Neural cell (in vitro differentiated cells): ENCODE measurements at regions not wholly inside any gene's neighbourhood (a gene's known extent, or its start where the extent isn't known, plus 50 kb on each side); places are given as distances from the start of the nearest gene placed in this dataset.

Source experiments
- H2AFZ ChIP-seq: fragments of 200-600, 300-800 bp; sonication (generic), shearing (Covaris generic); 2 replicates; pipeline ENCODE4 v1.6.0; 2014; ENCODE audit warnings: low read depth, mild to moderate bottlenecking, antibody characterized with exemption, low read length, moderate library complexity
- H3F3A ChIP-seq: fragments of 200-600 bp; shearing (Covaris generic); 2 replicates; pipeline ENCODE4 v1.6.1; 2016; ENCODE audit warnings: mild to moderate bottlenecking, moderate library complexity, mixed read lengths, antibody characterized with exemption, low read length; ENCODE audit not compliant: insufficient read depth, poor library complexity, severe bottlenecking
- H3K27ac ChIP-seq: fragments of 200-600, 300-800 bp; sonication (generic), shearing (Covaris generic); 2 replicates; pipeline ENCODE4 v1.5.1; 2014; ENCODE audit warnings: mild to moderate bottlenecking, low read length, moderate library complexity
- H3K27me3 ChIP-seq: fragments of 300-800, 200-600 bp; sonication (generic), shearing (Covaris generic); 2 replicates; pipeline ENCODE4 v1.6.0; 2014; ENCODE audit warnings: mild to moderate bottlenecking, low read depth, low read length, moderate library complexity; ENCODE audit not compliant: insufficient read depth
- H3K36me3 ChIP-seq: fragments of 300-800, 200-600 bp; sonication (generic), shearing (Covaris generic); 2 replicates; pipeline ENCODE4 v1.5.1; 2014; ENCODE audit warnings: mild to moderate bottlenecking, antibody characterized with exemption, low read length, moderate library complexity; ENCODE audit not compliant: insufficient read depth
- H3K4me2 ChIP-seq: fragments of 300-800, 200-600 bp; sonication (generic), shearing (Covaris generic); 2 replicates; pipeline ENCODE4 v1.6.0; 2014; ENCODE audit warnings: mild to moderate bottlenecking, low read length
- H3K4me3 ChIP-seq: fragments of 300-800, 200-600 bp; sonication (generic), shearing (Covaris generic); 2 replicates; pipeline ENCODE4 v1.5.1; 2014; ENCODE audit warnings: mild to moderate bottlenecking, low read length, moderate library complexity
- H3K79me2 ChIP-seq: fragments of 200-600 bp; shearing (Covaris generic); replicated peaks from 2 replicates; pipeline ENCODE4 v1.6.0; 2014; ENCODE audit warnings: mild to moderate bottlenecking, low read length, moderate library complexity; ENCODE audit not compliant: insufficient read depth
- H3K9ac ChIP-seq: fragments of 300-800, 200-600 bp; sonication (generic), shearing (Covaris generic); 2 replicates; pipeline ENCODE4 v1.6.1; 2016; ENCODE audit warnings: mild to moderate bottlenecking, low read length, mixed read lengths
- H3K9me2 ChIP-seq: fragments of 200-600 bp; shearing (Covaris generic); 2 replicates; pipeline ENCODE4 v1.6.1; 2016; ENCODE audit warnings: mild to moderate bottlenecking, low read length, mixed read lengths; ENCODE audit not compliant: insufficient read depth
- H3K9me3 ChIP-seq: fragments of 200-600, 300-800 bp; sonication (generic), shearing (Covaris generic); 2 replicates; pipeline ENCODE4 v1.6.1; 2016; ENCODE audit warnings: mild to moderate bottlenecking, mixed run types, low read length, moderate library complexity, mixed read lengths
- H4K20me1 ChIP-seq: fragments of 200-600 bp; shearing (Covaris generic); 2 replicates; pipeline ENCODE4 v1.6.1; 2016; ENCODE audit warnings: mild to moderate bottlenecking, mixed run types; ENCODE audit not compliant: insufficient read depth
- EP300 ChIP-seq: fragments of 450-650 bp; conservative IDR thresholded peaks from 2 replicates; pipeline ENCODE4 v1.6.1; 2014; ENCODE audit warnings: antibody characterized with exemption, mild to moderate bottlenecking, moderate library complexity; ENCODE audit not compliant: poor library complexity, severe bottlenecking
- EZH2 ChIP-seq: fragments of 200-600, 300-800 bp; shearing (Covaris generic), sonication (generic); IDR thresholded peaks from 2 replicates; pipeline ENCODE4 v1.6.1; 2014; ENCODE audit warnings: antibody characterized with exemption, low read length, borderline replicate concordance, mild to moderate bottlenecking; ENCODE audit not compliant: insufficient read depth, poor library complexity, severe bottlenecking
- MXI1 ChIP-seq: fragments of 450-650 bp; conservative IDR thresholded peaks from 2 replicates; pipeline ENCODE4 v1.6.1; 2014; ENCODE audit warnings: antibody characterized with exemption, mild to moderate bottlenecking; ENCODE audit not compliant: poor library complexity, severe bottlenecking
- POLR2AphosphoS5 ChIP-seq: IDR thresholded peaks from 2 replicates; pipeline ENCODE4 v1.6.1; 2012
- RAD21 ChIP-seq: fragments of 450-650 bp; conservative IDR thresholded peaks from 2 replicates; pipeline ENCODE4 v1.6.1; 2014; ENCODE audit warnings: antibody characterized with exemption, mild to moderate bottlenecking, moderate library complexity
- SMC3 ChIP-seq: fragments of 450-650 bp; conservative IDR thresholded peaks from 2 replicates; pipeline ENCODE4 v1.6.1; 2014; ENCODE audit warnings: antibody characterized with exemption, mild to moderate bottlenecking, moderate library complexity; ENCODE audit not compliant: poor library complexity
- TAF1 ChIP-seq: IDR thresholded peaks from 2 replicates; pipeline ENCODE4 v1.6.1; 2012; ENCODE audit warnings: low read depth
- TF ChIP-seq, protein P1 (sequence below): IDR thresholded peaks from 2 replicates; pipeline ENCODE4 v1.6.1; 2012; ENCODE audit warnings: borderline replicate concordance
- TF ChIP-seq, protein P2 (sequence below): fragments of 450-650 bp; IDR thresholded peaks from 2 replicates; pipeline ENCODE4 v1.5.1; 2014; ENCODE audit warnings: antibody characterized with exemption, mild to moderate bottlenecking, moderate library complexity; ENCODE audit not compliant: poor library complexity, severe bottlenecking

DNA sequence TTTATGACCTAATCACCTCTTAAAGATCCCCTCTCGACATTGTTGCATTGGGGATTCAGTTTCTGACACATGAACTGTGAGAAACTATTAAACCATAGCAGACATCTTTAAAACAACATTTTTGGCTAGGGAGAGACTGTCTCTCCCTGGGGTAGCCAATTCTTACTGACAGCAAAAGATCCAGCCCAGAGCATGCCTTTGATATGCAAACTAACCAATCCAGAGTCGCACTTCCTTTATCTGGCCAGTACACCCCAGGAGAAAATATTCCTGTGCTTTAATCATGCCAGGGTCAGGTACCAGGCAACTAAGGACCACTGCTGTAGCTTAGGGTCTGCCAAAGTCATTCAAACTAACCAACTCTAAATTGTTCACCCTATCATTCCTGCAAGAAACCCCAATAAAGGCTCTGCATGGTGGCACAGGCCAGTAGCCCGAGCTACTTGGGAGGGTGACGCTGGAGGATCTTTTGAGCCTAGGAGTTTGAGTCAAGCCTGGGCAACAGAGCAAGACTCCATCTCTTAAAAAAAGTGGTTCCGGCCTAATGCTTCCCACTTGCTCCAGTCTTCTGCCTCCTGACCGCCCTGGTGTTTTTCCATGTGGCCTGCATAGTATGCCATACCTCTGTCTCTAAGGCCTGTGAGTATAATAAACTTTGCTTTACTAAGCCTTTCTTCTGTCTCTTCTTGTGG lies 62.3 kb upstream of the DAPK1 start:
- H4K20me1 ChIP-seq: no peaks in the 10 kb centered on the region
- H3K9me2 ChIP-seq: no peaks in the 10 kb centered on the region
- no peak overlapping the region for H3K9ac ChIP-seq
- no peak overlapping the region for H3K4me2 ChIP-seq
- no peak overlapping the region for H3K4me3 ChIP-seq
- H3K27me3 ChIP-seq: no peaks in the 10 kb centered on the region
- H3K27ac ChIP-seq: no peak overlapping the region
- TF ChIP-seq RAD21 (no peak), POLR2AphosphoS5 (no peak), SMC3 (no peak), MXI1 (no peak), TAF1 (no peak), EZH2 (no peak), EP300 (no peak)
- TF ChIP-seq, protein P1, sequence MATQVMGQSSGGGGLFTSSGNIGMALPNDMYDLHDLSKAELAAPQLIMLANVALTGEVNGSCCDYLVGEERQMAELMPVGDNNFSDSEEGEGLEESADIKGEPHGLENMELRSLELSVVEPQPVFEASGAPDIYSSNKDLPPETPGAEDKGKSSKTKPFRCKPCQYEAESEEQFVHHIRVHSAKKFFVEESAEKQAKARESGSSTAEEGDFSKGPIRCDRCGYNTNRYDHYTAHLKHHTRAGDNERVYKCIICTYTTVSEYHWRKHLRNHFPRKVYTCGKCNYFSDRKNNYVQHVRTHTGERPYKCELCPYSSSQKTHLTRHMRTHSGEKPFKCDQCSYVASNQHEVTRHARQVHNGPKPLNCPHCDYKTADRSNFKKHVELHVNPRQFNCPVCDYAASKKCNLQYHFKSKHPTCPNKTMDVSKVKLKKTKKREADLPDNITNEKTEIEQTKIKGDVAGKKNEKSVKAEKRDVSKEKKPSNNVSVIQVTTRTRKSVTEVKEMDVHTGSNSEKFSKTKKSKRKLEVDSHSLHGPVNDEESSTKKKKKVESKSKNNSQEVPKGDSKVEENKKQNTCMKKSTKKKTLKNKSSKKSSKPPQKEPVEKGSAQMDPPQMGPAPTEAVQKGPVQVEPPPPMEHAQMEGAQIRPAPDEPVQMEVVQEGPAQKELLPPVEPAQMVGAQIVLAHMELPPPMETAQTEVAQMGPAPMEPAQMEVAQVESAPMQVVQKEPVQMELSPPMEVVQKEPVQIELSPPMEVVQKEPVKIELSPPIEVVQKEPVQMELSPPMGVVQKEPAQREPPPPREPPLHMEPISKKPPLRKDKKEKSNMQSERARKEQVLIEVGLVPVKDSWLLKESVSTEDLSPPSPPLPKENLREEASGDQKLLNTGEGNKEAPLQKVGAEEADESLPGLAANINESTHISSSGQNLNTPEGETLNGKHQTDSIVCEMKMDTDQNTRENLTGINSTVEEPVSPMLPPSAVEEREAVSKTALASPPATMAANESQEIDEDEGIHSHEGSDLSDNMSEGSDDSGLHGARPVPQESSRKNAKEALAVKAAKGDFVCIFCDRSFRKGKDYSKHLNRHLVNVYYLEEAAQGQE: no peak
- TF ChIP-seq, protein P2, sequence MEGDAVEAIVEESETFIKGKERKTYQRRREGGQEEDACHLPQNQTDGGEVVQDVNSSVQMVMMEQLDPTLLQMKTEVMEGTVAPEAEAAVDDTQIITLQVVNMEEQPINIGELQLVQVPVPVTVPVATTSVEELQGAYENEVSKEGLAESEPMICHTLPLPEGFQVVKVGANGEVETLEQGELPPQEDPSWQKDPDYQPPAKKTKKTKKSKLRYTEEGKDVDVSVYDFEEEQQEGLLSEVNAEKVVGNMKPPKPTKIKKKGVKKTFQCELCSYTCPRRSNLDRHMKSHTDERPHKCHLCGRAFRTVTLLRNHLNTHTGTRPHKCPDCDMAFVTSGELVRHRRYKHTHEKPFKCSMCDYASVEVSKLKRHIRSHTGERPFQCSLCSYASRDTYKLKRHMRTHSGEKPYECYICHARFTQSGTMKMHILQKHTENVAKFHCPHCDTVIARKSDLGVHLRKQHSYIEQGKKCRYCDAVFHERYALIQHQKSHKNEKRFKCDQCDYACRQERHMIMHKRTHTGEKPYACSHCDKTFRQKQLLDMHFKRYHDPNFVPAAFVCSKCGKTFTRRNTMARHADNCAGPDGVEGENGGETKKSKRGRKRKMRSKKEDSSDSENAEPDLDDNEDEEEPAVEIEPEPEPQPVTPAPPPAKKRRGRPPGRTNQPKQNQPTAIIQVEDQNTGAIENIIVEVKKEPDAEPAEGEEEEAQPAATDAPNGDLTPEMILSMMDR: no peak
- no peaks in the 10 kb centered on the region for H3F3A ChIP-seq
- no peaks in the 10 kb centered on the region for H3K79me2 ChIP-seq
- H2AFZ ChIP-seq: no peak overlapping the region
- H3K36me3 ChIP-seq: no peaks in the 10 kb centered on the region
- H3K9me3 ChIP-seq: no peaks in the 10 kb centered on the region

DNA sequence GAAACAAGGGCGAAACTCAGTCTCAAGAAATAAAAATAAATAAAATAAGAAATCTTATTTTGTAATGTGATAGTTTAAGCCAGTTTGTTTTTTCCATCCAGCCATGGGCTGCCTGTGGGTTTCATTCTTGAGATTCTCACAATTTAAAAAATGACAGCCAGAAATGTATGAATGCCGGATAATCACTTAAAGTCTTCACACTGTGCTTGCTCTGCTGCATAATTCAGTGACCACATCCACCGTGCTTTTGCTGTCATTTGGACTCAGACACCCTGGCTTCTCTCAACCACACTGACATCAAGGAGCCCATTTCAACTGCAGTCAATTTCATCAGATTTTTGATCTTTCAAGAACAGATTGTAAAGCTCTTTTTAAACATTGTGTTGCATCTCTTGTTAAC lies 61.0 kb upstream of the DAPK1 start:
- Histone ChIP-seq H3K27ac (no peak overlapping the region), H3K9me3 (no peaks in the 10 kb centered on the region), H3F3A (no peaks in the 10 kb centered on the region), H3K4me3 (no peak overlapping the region), H3K36me3 (no peaks in the 10 kb centered on the region), H4K20me1 (no peaks in the 10 kb centered on the region), H2AFZ (no peak overlapping the region), H3K9me2 (no peaks in the 10 kb centered on the region), H3K9ac (no peak overlapping the region), H3K27me3 (no peaks in the 10 kb centered on the region), H3K4me2 (no peak overlapping the region), H3K79me2 (no peaks in the 10 kb centered on the region)
- TF ChIP-seq SMC3 (no peak), POLR2AphosphoS5 (no peak), EZH2 (no peak), TAF1 (no peak), MXI1 (no peak), EP300 (no peak), RAD21 (no peak)
- TF ChIP-seq, protein P2: no peak
- TF ChIP-seq, protein P1: no peak
